Activated naive CD8-positive, alpha-beta T cell treated with anti-CD3 and anti-CD28 coated beads, Interleukin-2, amount 50 U/mL, for 24 hours (primary cell): ENCODE measurements at regions not wholly inside any gene's neighbourhood (a gene's known extent, or its start where the extent isn't known, plus 50 kb on each side); places are given as distances from the start of the nearest gene placed in this dataset.

Experiments
- ATAC-seq: fragments of 150-1000 bp; cut with Tn5 transposase; one replicate; pipeline ENCODE4 v1.10.0; 2021
- DNase-seq: peaks from one replicate; pipeline ENCODE4 v3.0.0; 2021
- H3K27ac Mint-ChIP-seq: one replicate; pipeline ENCODE4 v1.8.0; 2021; ENCODE audit warnings: mild to moderate bottlenecking, mixed read lengths
- H3K27me3 Mint-ChIP-seq: one replicate; pipeline ENCODE4 v1.8.0; 2021; ENCODE audit warnings: mixed read lengths
- H3K36me3 Mint-ChIP-seq: one replicate; pipeline ENCODE4 v1.8.0; 2021; ENCODE audit warnings: low read depth, mixed read lengths
- H3K4me1 Mint-ChIP-seq: one replicate; pipeline ENCODE4 v1.8.0; 2021; ENCODE audit warnings: mixed read lengths
- H3K4me3 Mint-ChIP-seq: one replicate; pipeline ENCODE4 v1.8.0; 2021; ENCODE audit warnings: mild to moderate bottlenecking, moderate library complexity, mixed read lengths
- H3K9me3 Mint-ChIP-seq: one replicate; pipeline ENCODE4 v1.8.0; 2021; ENCODE audit warnings: mixed read lengths

DNA sequence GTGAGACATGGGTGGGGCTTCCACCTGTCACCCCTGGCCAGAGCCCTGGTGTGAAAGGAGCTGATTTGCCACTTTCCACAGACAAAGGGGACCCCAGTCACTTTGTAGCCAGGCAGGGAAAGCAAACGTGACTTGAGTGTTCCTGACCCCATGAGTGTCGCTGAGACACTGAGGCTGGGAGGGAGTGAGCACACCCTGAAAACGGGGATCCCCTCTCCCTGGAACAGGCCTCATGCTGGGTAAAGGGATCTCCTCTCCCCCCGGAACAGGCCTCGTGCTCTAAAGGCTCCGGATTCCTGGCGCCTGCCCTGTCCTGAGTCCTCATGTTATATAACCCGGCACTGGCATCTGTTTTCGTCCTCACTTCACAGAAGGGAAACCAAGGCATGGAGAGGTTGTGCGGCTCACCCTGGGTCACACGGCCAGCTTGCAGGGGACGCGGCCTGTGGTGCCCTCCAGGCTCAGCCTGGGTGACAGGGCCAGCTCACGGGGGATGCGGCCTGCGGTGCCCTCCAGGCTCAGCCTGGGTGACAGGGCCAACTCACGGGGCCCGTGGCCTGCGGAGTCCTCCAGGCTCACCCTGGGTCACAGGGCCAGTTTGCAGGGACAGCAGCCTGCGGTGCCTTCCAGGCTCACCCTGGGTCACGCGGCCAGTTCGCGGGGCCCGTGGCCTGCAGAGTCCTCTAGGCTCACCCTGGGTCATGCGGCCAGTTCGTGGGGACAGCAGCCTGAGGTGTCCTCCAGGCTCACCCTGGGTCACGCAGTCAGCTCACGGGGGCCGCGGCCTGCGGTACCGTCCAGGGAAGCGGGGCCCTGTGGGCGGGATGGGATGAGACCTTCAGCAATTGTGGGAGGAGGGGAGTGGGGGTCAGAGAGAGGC, 104.7 kb downstream of the PDGFA start:
- H3K36me3 Mint-ChIP-seq, result no peaks in the 10 kb centered on the region
- ATAC-seq, result no peak
- no peaks in the 10 kb centered on the region for H3K4me1 Mint-ChIP-seq
- H3K27me3 Mint-ChIP-seq, result no peaks in the 10 kb centered on the region
- no peak overlapping the region for H3K27ac Mint-ChIP-seq
- peaks cover 4% of the 10 kb centered on the region for H3K9me3 Mint-ChIP-seq
- no peak for DNase-seq
- no peak overlapping the region for H3K4me3 Mint-ChIP-seq

DNA sequence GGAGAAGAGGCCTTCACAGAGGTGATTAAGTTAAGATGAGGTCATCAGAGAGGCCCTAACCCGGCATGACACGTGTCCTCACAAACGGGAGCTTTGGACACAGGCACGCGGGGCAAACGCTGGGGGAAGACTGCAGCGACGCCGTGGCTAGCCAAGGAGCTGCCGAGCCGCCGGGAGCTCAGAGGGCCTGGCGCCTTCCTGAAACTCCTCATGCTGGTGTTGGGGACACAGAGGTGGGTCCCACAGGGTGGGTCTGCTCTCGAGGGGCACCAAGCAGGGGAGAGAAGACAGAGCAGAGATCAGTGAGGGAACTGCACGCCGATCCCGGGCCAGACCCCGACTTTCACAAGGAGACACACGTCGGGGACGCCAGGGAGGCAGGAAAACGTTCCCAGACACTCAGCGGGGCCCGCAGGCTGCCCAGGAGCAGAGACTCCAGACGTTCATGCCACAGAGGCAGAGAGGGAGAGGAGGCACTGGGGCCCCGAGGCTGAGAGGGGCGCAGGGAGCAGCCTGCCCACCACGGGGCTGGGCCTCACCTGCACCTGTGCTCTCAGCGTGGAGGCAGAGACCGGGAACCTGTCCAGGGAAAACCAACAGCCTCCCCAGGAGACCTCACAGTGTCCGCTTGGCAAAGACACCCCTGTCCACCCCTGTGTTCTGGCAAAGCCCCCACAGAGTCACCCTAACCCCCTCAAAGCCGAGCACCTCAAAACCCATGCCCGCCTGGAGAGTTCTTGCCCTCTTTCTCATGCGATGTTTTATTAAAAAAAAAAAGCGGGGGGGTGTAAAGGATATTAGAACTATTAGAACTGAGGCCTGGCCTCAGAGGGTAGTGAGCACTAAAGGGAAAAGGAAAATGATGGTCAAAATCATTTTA, 103.8 kb downstream of the PDGFA start:
- ATAC-seq, result no peak
- Mint-ChIP-seq H3K27me3 (no peaks in the 10 kb centered on the region), H3K27ac (no peak overlapping the region), H3K36me3 (no peaks in the 10 kb centered on the region), H3K4me1 (no peaks in the 10 kb centered on the region), H3K9me3 (peaks cover 4% of the 10 kb centered on the region), H3K4me3 (no peak overlapping the region)
- DNase-seq, result no peak

DNA sequence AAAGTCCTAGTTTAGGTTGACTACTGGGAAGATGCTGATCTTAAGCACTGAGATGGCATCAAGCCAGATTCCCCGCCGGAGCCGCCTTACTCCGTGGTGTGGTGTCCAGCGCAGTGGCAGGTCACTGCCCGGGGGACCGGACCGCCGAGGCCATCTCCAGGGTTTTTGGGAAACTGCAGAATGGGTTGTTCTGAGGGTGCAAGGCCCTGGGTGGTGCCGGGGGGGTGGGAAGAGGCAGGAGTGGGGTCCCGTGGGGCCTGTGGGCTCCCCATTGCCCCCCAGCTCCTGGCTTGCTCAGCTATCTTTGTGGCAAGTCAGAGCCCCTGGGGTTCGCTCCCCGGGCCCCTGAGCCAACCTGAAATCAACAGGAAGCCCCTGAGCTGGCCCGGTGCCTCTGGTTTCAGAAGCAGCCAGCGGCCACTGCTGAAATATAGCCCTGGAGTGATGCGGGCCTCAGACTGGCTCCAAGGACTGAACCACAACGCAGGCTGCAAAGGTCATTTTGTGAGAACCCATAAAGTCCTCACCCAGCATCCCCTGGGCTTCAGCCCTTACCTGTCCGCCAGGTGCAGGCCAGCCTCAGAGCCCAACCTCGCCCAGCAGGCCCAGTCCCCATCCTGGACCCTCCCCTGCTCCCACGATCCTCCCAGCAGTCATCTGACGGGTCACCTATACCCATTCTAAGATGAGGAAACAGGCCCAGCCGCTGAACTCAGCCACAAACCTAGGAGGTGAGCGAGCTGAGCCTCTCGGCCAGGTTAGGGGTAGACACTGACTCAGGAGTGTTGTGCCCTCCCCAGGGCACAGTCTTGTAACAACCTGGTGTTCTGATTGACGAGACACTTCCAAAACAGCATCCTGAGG, 102.7 kb downstream of the PDGFA start:
- H3K9me3 Mint-ChIP-seq, result peaks cover 4% of the 10 kb centered on the region
- no peak overlapping the region for H3K4me3 Mint-ChIP-seq
- no peaks in the 10 kb centered on the region for H3K4me1 Mint-ChIP-seq
- DNase-seq (no peak), ATAC-seq (no peak)
- no peaks in the 10 kb centered on the region for H3K27me3 Mint-ChIP-seq
- no peaks in the 10 kb centered on the region for H3K36me3 Mint-ChIP-seq
- H3K27ac Mint-ChIP-seq, result no peak overlapping the region

DNA sequence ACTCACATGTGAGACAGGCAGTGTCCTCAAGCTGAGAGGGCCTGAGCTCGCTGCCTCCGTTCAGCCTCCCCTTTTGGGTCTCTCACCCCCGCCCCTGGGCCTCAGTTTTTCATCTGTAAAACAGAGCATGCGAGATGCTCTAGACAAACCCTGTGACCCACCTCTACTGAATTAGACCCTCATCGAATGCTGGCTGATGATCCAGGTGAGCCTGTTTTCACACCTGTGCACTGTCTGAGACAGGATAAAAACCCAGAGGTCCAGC, 102.1 kb downstream of the PDGFA start:
- Mint-ChIP-seq H3K4me3 (no peak overlapping the region), H3K27ac (no peak overlapping the region), H3K27me3 (no peaks in the 10 kb centered on the region), H3K9me3 (peaks cover 4% of the 10 kb centered on the region), H3K4me1 (no peaks in the 10 kb centered on the region), H3K36me3 (no peaks in the 10 kb centered on the region)
- no peak for ATAC-seq
- no peak for DNase-seq

DNA sequence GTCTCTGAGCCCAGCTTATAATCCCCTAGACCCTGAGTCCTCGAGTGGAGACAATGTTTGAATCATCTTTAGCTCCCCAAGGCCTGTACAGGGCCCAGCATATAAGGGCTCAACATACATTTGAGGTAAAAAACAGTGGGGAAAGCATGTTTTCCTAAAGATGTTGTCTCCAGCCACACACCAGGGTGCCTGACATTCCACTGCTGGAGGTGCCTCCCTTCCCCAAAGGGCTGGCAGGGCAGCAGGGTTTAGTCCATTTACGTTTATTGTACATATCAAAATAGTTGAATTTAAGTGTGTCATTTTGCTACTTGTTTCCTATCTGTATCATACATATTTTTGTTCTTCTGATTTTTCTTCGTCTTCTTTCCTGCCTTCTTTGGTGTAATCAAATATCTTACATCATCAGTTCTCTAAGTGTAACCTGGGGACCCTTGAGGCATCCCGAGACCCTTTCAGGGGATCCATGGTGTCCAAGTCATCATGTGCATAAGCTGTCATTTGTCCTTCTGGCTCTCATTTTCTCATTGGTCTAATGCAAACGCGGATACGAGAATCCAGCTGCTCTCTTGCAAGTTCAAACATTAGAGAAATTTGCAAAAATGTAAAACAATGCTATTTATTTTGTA, 101.6 kb downstream of the PDGFA start:
- no peak for ATAC-seq
- H3K4me3 Mint-ChIP-seq, result no peak overlapping the region
- no peaks in the 10 kb centered on the region for H3K4me1 Mint-ChIP-seq
- H3K27me3 Mint-ChIP-seq, result no peaks in the 10 kb centered on the region
- DNase-seq, result no peak
- no peak overlapping the region for H3K27ac Mint-ChIP-seq
- no peaks in the 10 kb centered on the region for H3K36me3 Mint-ChIP-seq
- H3K9me3 Mint-ChIP-seq, result peaks cover 4% of the 10 kb centered on the region

DNA sequence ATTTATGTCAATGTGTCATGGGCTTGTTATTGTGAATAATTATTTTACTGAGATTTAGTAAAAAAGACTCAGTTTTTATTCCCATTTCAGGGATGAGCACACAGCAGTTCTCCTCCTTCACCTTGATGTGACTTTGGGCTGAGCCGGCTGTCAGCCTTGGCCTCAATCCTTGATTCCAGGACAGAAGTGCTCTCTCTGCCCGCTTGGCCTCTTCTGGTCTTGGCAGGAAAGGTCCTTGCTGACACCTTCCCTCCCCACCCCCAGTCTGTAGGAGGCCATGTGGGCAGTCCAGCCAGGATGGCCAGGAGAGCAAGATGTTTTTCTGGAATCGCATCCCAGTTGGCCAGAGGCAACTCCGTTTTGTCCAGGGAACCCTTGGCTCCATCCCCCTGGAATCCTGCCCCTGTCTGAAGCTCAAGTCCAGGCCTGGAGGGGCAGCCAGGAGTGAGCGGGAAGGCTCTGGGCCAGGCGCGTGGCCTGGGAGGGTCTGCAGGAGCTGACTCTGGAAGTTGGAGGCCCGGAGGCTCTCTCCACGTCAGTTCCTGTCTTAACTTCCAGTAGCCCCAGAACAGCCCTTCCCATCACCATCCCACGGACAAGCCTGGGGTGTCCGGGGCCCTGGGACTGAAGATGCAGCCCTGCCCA, 100.9 kb downstream of the PDGFA start:
- no peak for ATAC-seq
- Mint-ChIP-seq H3K27me3 (no peaks in the 10 kb centered on the region), H3K27ac (no peak overlapping the region), H3K4me3 (no peak overlapping the region), H3K36me3 (no peaks in the 10 kb centered on the region), H3K9me3 (peaks cover 4% of the 10 kb centered on the region), H3K4me1 (no peaks in the 10 kb centered on the region)
- DNase-seq, result no peak

DNA sequence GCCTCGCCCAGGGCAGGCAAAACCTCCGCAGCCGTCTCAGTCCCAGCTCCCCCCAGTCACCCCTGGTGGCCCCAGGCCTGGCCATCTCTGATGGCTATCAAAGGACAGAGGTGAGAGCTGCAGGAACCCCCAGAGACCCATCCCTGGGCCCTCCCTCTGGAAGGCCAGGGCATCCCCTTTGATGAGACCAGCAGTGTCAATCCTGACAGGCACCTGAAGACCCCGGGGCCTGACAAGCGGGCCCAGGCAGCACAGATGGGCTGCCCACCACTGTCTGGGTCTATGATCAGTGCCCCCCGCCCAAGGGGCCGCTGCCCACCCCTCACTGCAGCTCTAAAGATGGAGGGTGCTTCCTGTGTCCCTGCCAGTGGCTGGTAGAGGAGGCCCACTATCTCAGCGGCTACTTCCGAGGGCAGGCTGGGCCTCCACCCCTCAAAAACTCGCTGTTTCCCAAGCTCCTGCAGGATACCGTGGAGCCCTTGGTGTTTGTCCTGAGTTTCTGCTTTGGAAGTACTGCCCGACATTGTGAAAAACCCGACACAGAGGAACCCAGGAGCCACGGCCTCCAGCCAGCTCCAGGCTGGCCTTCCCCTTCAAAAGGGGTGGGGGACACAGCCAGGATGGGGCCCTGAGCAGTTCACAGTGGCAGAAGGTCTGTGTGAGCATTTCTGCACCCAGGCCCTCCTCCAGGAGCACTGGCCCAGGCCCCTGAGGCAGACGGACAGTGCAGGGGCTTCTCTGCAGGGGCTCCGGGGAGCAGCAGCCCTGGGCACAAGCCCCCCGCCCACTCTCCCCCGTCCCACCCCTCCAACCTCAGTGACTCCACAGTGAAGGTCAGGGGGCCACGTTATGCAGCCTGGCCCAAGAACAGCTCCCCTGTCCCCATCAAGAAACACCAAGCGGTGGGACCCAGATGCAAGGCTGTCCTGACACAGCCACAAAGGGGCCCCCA, 99.2 kb downstream of the PDGFA start:
- DNase-seq (no peak), ATAC-seq (no peak)
- Mint-ChIP-seq H3K9me3 (peaks cover 4% of the 10 kb centered on the region), H3K4me1 (no peaks in the 10 kb centered on the region), H3K27ac (no peak overlapping the region), H3K4me3 (no peak overlapping the region), H3K27me3 (no peaks in the 10 kb centered on the region), H3K36me3 (no peaks in the 10 kb centered on the region)

DNA sequence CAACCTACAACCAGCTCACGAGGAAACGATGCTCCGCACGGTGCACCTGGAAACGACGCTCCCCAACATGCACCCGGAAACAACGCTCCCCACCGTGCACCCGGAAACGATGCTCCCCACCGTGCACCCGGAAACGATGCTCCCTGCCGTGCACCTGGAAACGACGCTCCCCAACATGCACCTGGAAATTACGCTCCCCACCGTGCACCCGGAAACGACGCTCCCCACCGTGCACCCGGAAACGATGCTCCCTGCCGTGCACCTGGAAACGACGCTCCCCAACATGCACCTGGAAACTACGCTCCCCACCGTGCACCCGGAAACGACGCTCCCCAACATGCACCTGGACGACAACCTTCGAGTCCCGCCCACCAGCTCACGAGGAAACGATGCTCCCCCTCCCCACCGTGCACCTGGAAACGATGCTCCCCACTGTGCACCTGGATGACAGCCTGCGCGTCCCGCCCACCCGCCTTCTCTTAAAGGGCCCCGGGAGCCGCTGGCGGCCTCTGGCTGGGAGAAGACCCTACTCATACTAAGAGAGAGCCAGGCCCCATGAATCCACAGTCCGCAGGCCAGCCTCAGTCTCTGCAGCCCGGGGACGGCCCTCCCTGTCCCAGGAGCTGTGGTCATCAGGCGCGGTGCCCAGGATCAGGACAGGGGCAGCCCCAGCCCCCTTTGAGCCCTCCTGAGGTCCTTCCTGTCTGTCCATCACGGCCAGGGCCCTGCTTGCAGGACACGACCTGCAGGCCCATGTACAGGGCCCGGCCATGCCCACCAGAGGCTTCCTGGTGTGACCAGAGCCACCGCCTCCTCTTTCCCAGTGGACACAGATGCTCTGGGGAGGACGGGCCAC, 98.3 kb downstream of the PDGFA start:
- H3K4me3 Mint-ChIP-seq, result no peak overlapping the region
- no peak overlapping the region for H3K27ac Mint-ChIP-seq
- DNase-seq, result no peak
- ATAC-seq, result no peak
- H3K4me1 Mint-ChIP-seq, result no peaks in the 10 kb centered on the region
- H3K27me3 Mint-ChIP-seq, result no peaks in the 10 kb centered on the region
- no peaks in the 10 kb centered on the region for H3K36me3 Mint-ChIP-seq
- H3K9me3 Mint-ChIP-seq, result peaks cover 4% of the 10 kb centered on the region

DNA sequence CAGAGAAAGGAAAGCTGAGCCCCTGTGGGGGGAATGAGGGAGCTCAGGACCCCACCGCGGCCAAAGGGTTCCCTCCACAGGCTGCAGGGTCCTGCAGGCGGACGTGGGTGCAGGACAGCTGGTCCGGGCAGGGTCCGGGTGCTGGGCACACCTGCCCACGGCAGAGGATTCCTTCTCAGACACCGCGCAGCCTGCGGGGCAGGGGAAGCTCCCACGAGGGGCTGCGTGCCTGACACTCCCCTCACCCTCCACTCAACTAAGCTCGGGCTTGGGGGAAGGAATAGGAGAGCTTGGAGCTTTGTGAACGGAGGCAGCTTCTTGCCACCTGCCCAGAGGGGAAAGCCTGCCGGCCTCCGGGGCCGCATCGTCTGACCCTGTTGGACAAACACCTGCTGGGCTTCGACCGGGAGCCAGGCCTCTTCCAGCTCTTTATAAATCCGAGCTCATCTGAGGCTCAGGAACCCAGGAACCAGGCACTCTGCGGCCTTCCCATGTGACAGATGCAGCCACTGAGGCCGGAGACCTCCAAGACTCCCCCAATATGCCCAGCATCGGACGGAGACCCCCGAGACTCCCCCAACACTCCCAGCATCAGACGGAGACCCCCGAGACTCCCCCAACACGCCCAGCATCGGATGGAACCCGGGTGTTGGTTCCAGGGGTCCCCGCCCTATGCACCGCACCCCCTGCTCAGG, 97.3 kb downstream of the PDGFA start:
- Mint-ChIP-seq H3K4me3 (no peak overlapping the region), H3K4me1 (no peaks in the 10 kb centered on the region), H3K36me3 (no peaks in the 10 kb centered on the region), H3K9me3 (peaks cover 4% of the 10 kb centered on the region), H3K27ac (no peak overlapping the region), H3K27me3 (no peaks in the 10 kb centered on the region)
- ATAC-seq, result no peak
- DNase-seq, result no peak

DNA sequence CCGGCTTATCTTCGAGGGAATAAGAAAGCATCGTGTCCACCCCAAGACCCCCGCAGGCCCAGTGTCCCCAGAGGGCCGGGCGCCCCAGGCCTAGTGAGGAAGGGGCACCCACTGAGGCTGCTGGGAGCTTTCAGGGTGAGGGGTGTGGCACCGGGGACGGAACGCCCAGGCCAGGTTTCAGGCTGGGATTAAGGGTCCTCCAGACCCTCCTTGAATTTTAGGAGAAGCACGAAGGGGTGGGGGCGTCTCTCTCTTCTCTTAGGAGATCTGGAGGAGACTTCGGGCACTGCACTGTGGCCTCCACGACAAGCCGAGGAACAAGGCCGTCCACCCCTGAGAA, 96.8 kb downstream of the PDGFA start:
- no peak for ATAC-seq
- no peak overlapping the region for H3K4me3 Mint-ChIP-seq
- H3K27me3 Mint-ChIP-seq, result no peaks in the 10 kb centered on the region
- DNase-seq, result no peak
- H3K36me3 Mint-ChIP-seq, result no peaks in the 10 kb centered on the region
- H3K9me3 Mint-ChIP-seq, result peaks cover 4% of the 10 kb centered on the region
- no peak overlapping the region for H3K27ac Mint-ChIP-seq
- H3K4me1 Mint-ChIP-seq, result no peaks in the 10 kb centered on the region

DNA sequence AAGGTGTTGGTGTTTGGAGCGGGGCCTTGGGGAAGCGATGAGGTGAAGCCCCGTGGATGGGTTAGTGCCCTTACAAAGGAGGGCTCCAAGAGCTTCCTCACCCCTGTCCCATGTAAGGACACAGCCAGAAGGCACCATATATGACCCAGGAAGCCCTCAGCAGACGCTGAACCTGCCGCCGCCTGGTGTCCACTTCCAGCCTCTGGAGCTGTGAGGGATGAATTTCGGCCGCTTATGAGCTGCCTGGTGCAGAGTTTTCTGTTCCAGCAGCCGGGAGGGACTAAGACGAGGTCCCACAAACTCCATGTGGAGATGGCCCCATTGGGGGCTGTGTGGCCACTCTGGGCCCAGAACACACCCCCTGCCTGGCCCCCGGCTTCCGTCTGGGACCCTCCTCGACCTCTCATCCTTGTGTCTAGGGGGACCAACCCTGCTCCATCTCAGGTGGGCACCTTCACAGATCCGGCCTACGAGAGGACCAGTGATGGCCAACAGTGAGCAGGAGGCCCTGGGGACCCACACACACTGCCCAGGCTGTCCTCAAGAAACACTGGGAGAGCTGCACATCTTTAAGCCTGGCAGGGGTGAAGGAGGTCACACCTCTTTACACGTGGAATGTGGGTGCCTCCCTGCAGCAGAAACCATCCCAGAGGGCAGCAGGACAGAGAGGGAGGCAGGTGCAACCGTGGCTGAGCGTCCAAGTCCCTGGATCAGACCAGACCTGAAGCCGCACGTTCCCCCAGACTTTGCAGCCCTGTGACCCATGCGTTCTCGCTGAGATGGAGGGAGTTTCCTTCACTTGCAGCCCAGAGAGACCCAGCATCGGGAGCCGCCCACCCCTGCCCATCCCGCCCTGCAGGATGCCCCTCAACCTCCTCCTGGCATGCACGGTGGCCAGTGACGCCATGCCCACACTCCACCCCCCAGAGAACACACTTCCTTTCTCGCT, 96.1 kb downstream of the PDGFA start:
- H3K9me3 Mint-ChIP-seq, result no peaks in the 10 kb centered on the region
- no peaks in the 10 kb centered on the region for H3K36me3 Mint-ChIP-seq
- no peak overlapping the region for H3K27ac Mint-ChIP-seq
- ATAC-seq (no peak), DNase-seq (no peak)
- H3K4me3 Mint-ChIP-seq, result no peak overlapping the region
- no peaks in the 10 kb centered on the region for H3K4me1 Mint-ChIP-seq
- H3K27me3 Mint-ChIP-seq, result no peaks in the 10 kb centered on the region
